ENCODE measurements at regions not wholly inside any gene's neighbourhood (a gene's known extent, or its start where the extent isn't known, plus 50 kb on each side); places are given as distances from the start of the nearest gene placed in this dataset.
"Not testable (repeated sequence)": the region's sequence is repeated elsewhere in the genome, so short reads cannot be mapped to it uniquely, and the experiment has no call there.

- not testable (repeated sequence) for TF ChIP-seq POLR2A, CTCF (IDR thresholded peaks at IDR 0.05)
Observed at GRCh38 chr10:33584596-33584995, 250.1 kb upstream of the NRP1 start.

All from uterus (tissue), 2 donors.